K562 (cell line): ENCODE measurements at regions not wholly inside any gene's neighbourhood (a gene's known extent, or its start where the extent isn't known, plus 50 kb on each side); places are given as distances from the start of the nearest gene placed in this dataset.

Experiments
- ATAC-seq: fragments of 200-7000 bp; cut with Tn5 transposase; 3 replicates; pipeline ENCODE4 v1.9.1; 2020; ENCODE audit warnings: moderate library complexity
- BruUV-seq: library from RNA; stranded (reverse); fragments of 400-500 nt; replicated peaks from 2 replicates; lab custom pipeline; 2021; lab: Mats Ljungman, UMichigan
- CTCF ChIA-PET: fragments of 300-600 bp; formaldehyde crosslinking; extraction: SDS; loops from one replicate; lab custom pipeline; 2021; ENCODE audit warnings: low intra/inter-chr PET ratio; lab: Yijun Ruan, JAX
- POLR2A ChIA-PET: fragments of 300-600, 350-650 bp; sonication (Branson Sonifier 250); formaldehyde crosslinking; extraction: SDS; loops from one replicate; lab custom pipeline; 2021; ENCODE audit warnings: antibody characterized with exemption, inconsistent platforms; lab: Yijun Ruan, JAX
- DNase-seq, 4 experiments: peaks; one replicate each; pipeline versions ENCODE4 v3.0.0 to v3.0.0-alpha.2; 2011 to 2018; ENCODE audit warnings: low spot score in 3 of 4, mixed read lengths in 3 of 4; ENCODE audit errors: extremely low read depth in 1 of 4
- FAIRE-seq: peaks from 2 replicates; lab custom pipeline; 2011; peaks lifted over from hg19 to GRCh38; lab: Jason Lieb, UNC
- H2AFZ ChIP-seq: 2 replicates; pipeline ENCODE4 v1.6.0; 2011; ENCODE audit warnings: low read depth, low read length, control low read depth, inconsistent platforms
- H3K27ac ChIP-seq: fragments of 200-600 bp; 3 replicates; pipeline ENCODE4 v1.8.0; 2011; ENCODE audit warnings: low read depth, mild to moderate bottlenecking, control low read depth, inconsistent platforms, low read length, moderate library complexity, mixed read lengths; ENCODE audit errors: extremely low read depth
- H3K27me3 ChIP-seq, 2 experiments: fragments of 300-600 bp in 1 of 2; 2 replicates in 1 of 2; 3 replicates in 1 of 2; pipeline versions ENCODE4 v1.6.0 to v1.8.0; 2011; ENCODE audit warnings: inconsistent platforms in 2 of 2, low read length in 2 of 2, mild to moderate bottlenecking in 1 of 2, mixed read lengths in 1 of 2, moderate library complexity in 1 of 2; ENCODE audit not compliant: control insufficient read depth in 2 of 2, insufficient read depth in 2 of 2
- H3K36me3 ChIP-seq: fragments of 300-600 bp; 3 replicates; pipeline ENCODE4 v1.8.0; 2011; ENCODE audit warnings: mild to moderate bottlenecking, low read length, inconsistent platforms; ENCODE audit not compliant: control insufficient read depth, insufficient read depth
- H3K4me1 ChIP-seq, 2 experiments: fragments of 200-600 bp in 1 of 2; replicated peaks in 1 of 2; 2 replicates in 1 of 2; 3 replicates in 1 of 2; pipeline versions ENCODE4 v1.5.1 to v1.8.0; 2011; ENCODE audit warnings: inconsistent platforms in 2 of 2, low read length in 2 of 2, mild to moderate bottlenecking in 1 of 2, mixed read lengths in 1 of 2, moderate library complexity in 1 of 2; ENCODE audit not compliant: control insufficient read depth in 2 of 2, insufficient read depth in 2 of 2
- H3K4me2 ChIP-seq: 2 replicates; pipeline ENCODE4 v1.6.1; 2011; ENCODE audit warnings: low read length, control low read depth, inconsistent platforms, mixed read lengths; ENCODE audit not compliant: insufficient read depth
- H3K4me3 ChIP-seq: fragments of 200-600 bp; sonication (generic), shearing (Covaris generic); 2 replicates; pipeline ENCODE4 v1.5.1; 2016; ENCODE audit warnings: control low read depth, inconsistent platforms
- H3K79me2 ChIP-seq: fragments of 200-600 bp; 3 replicates; pipeline ENCODE4 v1.8.0; 2011; ENCODE audit warnings: low read length, inconsistent platforms; ENCODE audit not compliant: control insufficient read depth, insufficient read depth
- H3K9ac ChIP-seq, 2 experiments: 2 replicates each; pipeline versions ENCODE4 v1.6.0 to v1.6.1; 2011; ENCODE audit warnings: low read depth in 2 of 2, low read length in 2 of 2, control low read depth in 1 of 2, inconsistent platforms in 1 of 2, mild to moderate bottlenecking in 1 of 2, mixed read lengths in 1 of 2; ENCODE audit not compliant: insufficient read depth in 1 of 2
- H3K9me1 ChIP-seq: one replicate; pipeline ENCODE4 v1.6.0; 2011; ENCODE audit warnings: inconsistent platforms, mild to moderate bottlenecking, low read length, moderate library complexity; ENCODE audit not compliant: control insufficient read depth, insufficient read depth
- H3K9me3 ChIP-seq: replicated peaks from 2 replicates; pipeline ENCODE4 v1.5.1; 2011; ENCODE audit warnings: low read depth, low read length, inconsistent platforms; ENCODE audit not compliant: control insufficient read depth, insufficient read depth
- H4K20me1 ChIP-seq: replicated peaks from 2 replicates; pipeline ENCODE4 v1.6.1; 2011; ENCODE audit warnings: low read length, inconsistent platforms, mixed read lengths; ENCODE audit not compliant: control insufficient read depth, insufficient read depth
- CBX8 ChIP-seq: fragments of 200-600 bp; sonication (generic); IDR thresholded peaks from 2 replicates; pipeline ENCODE4 v1.6.1; 2012; ENCODE audit warnings: borderline replicate concordance, mixed run types, low read depth, mild to moderate bottlenecking, moderate library complexity, mixed read lengths, low read length, control low read depth, inconsistent platforms; ENCODE audit not compliant: poor library complexity, severe bottlenecking; ENCODE audit errors: extremely low read depth
- EP300 ChIP-seq: IDR thresholded peaks from 2 replicates; pipeline ENCODE4 v1.6.1; 2012; ENCODE audit warnings: low read length, improper control_type of control experiment
- ETS2 ChIP-seq: IDR thresholded peaks from 2 replicates; pipeline ENCODE4 v1.6.1; 2016; ENCODE audit warnings: borderline replicate concordance, missing genetic modification characterization, mild to moderate bottlenecking, moderate library complexity, missing compliant biosample characterization; ENCODE audit not compliant: poor library complexity, severe bottlenecking
- HDAC1 ChIP-seq, 2 experiments: fragments of 450-650 bp; IDR thresholded peaks; 2 replicates each; pipeline ENCODE4 v1.6.1; 2016 to 2017; ENCODE audit warnings: inconsistent platforms in 1 of 2, mild to moderate bottlenecking in 1 of 2, moderate library complexity in 1 of 2
- IRF9 ChIP-seq: fragments of 450-650 bp; IDR thresholded peaks from 2 replicates; pipeline ENCODE4 v1.6.1; 2016; ENCODE audit warnings: missing biosample characterization, missing genetic modification characterization
- NCOA1 ChIP-seq: fragments of 450-650 bp; IDR thresholded peaks from 2 replicates; pipeline ENCODE4 v1.6.1; 2016; ENCODE audit warnings: low read depth
- NFIX ChIP-seq: fragments of 250-450 bp; sonication (Bioruptor Pico); IDR thresholded peaks from 2 replicates; pipeline ENCODE4 v1.4.0; 2020; ENCODE audit warnings: low read depth, mild to moderate bottlenecking, moderate library complexity
- PCBP2 ChIP-seq: fragments of 200-400 bp; formaldehyde crosslinking; IDR thresholded peaks from 2 replicates; pipeline ENCODE4 v1.6.1; 2018; ENCODE audit warnings: low read length, low read depth, mild to moderate bottlenecking, moderate library complexity; ENCODE audit not compliant: poor library complexity, severe bottlenecking
- RCOR1 ChIP-seq, 2 experiments: IDR thresholded peaks; 2 replicates each; pipeline ENCODE4 v1.6.1; 2012; ENCODE audit warnings: low read depth in 2 of 2, low read length in 2 of 2, borderline replicate concordance in 1 of 2, improper control_type of control experiment in 1 of 2
- SIX5 ChIP-seq, 2 experiments: IDR thresholded peaks; 2 replicates each; pipeline ENCODE4 v1.6.1; 2011; ENCODE audit warnings: low read length in 2 of 2, borderline replicate concordance in 1 of 2, low read depth in 1 of 2, mild to moderate bottlenecking in 1 of 2, moderate library complexity in 1 of 2; ENCODE audit not compliant: insufficient read depth in 1 of 2
- SPI1 ChIP-seq: IDR thresholded peaks from 2 replicates; pipeline ENCODE4 v1.6.1; 2011; ENCODE audit warnings: low read depth, low read length, control low read depth, borderline replicate concordance
- ZNF584 ChIP-seq: fragments of 200-800 bp; sonication (Bioruptor generic); IDR thresholded peaks from 2 replicates; pipeline ENCODE4 v1.6.1; 2016; ENCODE audit warnings: low read depth, mild to moderate bottlenecking, missing genetic modification characterization, missing compliant biosample characterization
- ZNF655 ChIP-seq: fragments of 250-450 bp; sonication (Bioruptor Pico); IDR thresholded peaks from 2 replicates; pipeline ENCODE4 v1.5.0; 2021
- WGBS: fragments of 100-300 bp; shearing (Covaris generic); methylation state at CpG from one replicate; pipeline ENCODE4 v1.1.6; 2016; ENCODE audit warnings: low coverage, mixed read lengths; ENCODE audit not compliant: insufficient coverage; ENCODE audit errors: missing lambda C conversion rate; 5-methylcytosine and 5-hydroxymethylcytosine counted together
- in situ Hi-C: fragments of 300-500 bp; cut with MboI; formaldehyde crosslinking; loops from 4 replicates; pipeline ENCODE4 v1.15.0; 2018; ENCODE audit warnings: inconsistent platforms, mixed read lengths
- intact Hi-C: fragments of 100-400 bp; cut with micrococcal nuclease; formaldehyde crosslinking; loops from 2 replicates; pipeline ENCODE4 v1.14.2; 2022
- TF ChIP-seq, protein P1 (sequence below): fragments of 450-650 bp; conservative IDR thresholded peaks from 2 replicates; pipeline ENCODE4 v1.6.1; 2016; ENCODE audit warnings: missing genetic modification characterization, low read depth, mild to moderate bottlenecking, missing compliant biosample characterization, moderate library complexity
- TF ChIP-seq, protein P2 (sequence below), 2 experiments: fragments of 250-450 bp in 1 of 2; fragments of 450-650 bp in 1 of 2; sonication (Bioruptor Pico) in 1 of 2; IDR thresholded peaks; 2 replicates each; pipeline versions ENCODE4 v1.6.1 to v1.8.0; 2016 to 2021; ENCODE audit warnings: mild to moderate bottlenecking in 2 of 2, moderate library complexity in 2 of 2, missing compliant biosample characterization in 1 of 2, missing genetic modification characterization in 1 of 2
- TF ChIP-seq, protein P3 (sequence below): fragments of 200-800 bp; sonication (Bioruptor generic); IDR thresholded peaks from 2 replicates; pipeline ENCODE4 v1.6.1; 2017; ENCODE audit warnings: missing genetic modification characterization, missing compliant biosample characterization

- H3K4me1 ChIP-seq = peaks cover 3 to 86% of the 10 kb centered on the region in 2 experiments; a peak in 4 of 5 replicates
- ATAC-seq (no peak), DNase-seq (no peak), FAIRE-seq (no peak)
- peaks cover 3% of the 10 kb centered on the region for H3K9me1 ChIP-seq
- no peaks in the 10 kb centered on the region for H3K36me3 ChIP-seq
- H3K4me2 ChIP-seq = no peak overlapping the region
- H3K79me2 ChIP-seq = no peaks in the 10 kb centered on the region
- 25% methylated on average over 7 of the region's 8 CpGs for WGBS
- in situ Hi-C loops (no loop called here), intact Hi-C loops (no loop called here)
- ChIA-PET POLR2A (interaction anchor here (0.5 to 1.4 kb wide), 5 partner anchors 14 to 252 kb away, joined by 3 to 5 read pairs (median 3); no protein-coding TSS in a partner anchor), CTCF (no interaction called here)
- H3K4me3 ChIP-seq = no peak overlapping the region
- BruUV-seq = no TSS peak
- no peaks in the 10 kb centered on the region for H3K9me3 ChIP-seq
- H2AFZ ChIP-seq = no peak overlapping the region
- peak overlapping the region in 1 of 2 experiments; percentile 64; a peak in 2 of 4 replicates for H3K9ac ChIP-seq
- peaks cover 22% of the 10 kb centered on the region; the same call in 1 of the 2 replicates for H4K20me1 ChIP-seq
- H3K27ac ChIP-seq = no peak overlapping the region
- peaks cover 47 to 94% of the 10 kb centered on the region in 2 experiments for H3K27me3 ChIP-seq
- TF ChIP-seq HDAC1 (IDR thresholded peaks at IDR 0.05) = no peak
- TF ChIP-seq IRF9 (tag) = no peak
- TF ChIP-seq EP300 = no peak
- no peak for TF ChIP-seq ZNF584 (CRISPR knock-in tag)
- TF ChIP-seq PCBP2 = no peak
- TF ChIP-seq ETS2 (tag) = no peak
- TF ChIP-seq ZNF655 = no peak
- TF ChIP-seq, protein P1, sequence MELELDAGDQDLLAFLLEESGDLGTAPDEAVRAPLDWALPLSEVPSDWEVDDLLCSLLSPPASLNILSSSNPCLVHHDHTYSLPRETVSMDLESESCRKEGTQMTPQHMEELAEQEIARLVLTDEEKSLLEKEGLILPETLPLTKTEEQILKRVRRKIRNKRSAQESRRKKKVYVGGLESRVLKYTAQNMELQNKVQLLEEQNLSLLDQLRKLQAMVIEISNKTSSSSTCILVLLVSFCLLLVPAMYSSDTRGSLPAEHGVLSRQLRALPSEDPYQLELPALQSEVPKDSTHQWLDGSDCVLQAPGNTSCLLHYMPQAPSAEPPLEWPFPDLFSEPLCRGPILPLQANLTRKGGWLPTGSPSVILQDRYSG (tag) = no peak
- no peak for TF ChIP-seq NFIX (CRISPR knock-in tag)
- no peak for TF ChIP-seq CBX8
- TF ChIP-seq SIX5 (IDR thresholded peaks at IDR 0.05; ENCODE audit: borderline replicate concordance in 1 of 2, insufficient read depth in 1 of 2, low read depth in 1 of 2, low read length in 2 of 2) = no peak
- TF ChIP-seq, protein P2, sequence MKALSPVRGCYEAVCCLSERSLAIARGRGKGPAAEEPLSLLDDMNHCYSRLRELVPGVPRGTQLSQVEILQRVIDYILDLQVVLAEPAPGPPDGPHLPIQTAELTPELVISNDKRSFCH (CRISPR knock-in tag; IDR thresholded peaks at IDR 0.05) = no peak
- TF ChIP-seq, protein P2 (tag; IDR thresholded peaks at IDR 0.05) = no peak
- TF ChIP-seq, protein P3, sequence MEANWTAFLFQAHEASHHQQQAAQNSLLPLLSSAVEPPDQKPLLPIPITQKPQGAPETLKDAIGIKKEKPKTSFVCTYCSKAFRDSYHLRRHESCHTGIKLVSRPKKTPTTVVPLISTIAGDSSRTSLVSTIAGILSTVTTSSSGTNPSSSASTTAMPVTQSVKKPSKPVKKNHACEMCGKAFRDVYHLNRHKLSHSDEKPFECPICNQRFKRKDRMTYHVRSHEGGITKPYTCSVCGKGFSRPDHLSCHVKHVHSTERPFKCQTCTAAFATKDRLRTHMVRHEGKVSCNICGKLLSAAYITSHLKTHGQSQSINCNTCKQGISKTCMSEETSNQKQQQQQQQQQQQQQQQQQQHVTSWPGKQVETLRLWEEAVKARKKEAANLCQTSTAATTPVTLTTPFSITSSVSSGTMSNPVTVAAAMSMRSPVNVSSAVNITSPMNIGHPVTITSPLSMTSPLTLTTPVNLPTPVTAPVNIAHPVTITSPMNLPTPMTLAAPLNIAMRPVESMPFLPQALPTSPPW (CRISPR knock-in tag) = no peak
- no peak for TF ChIP-seq RCOR1 (IDR thresholded peaks at IDR 0.05; ENCODE audit: borderline replicate concordance in 1 of 2, low read depth in 2 of 2, low read length in 2 of 2)
- TF ChIP-seq NCOA1 = no peak
- no peak for TF ChIP-seq SPI1
These were observed 53.3 kb upstream of the ACSF3 start for GRCh38 chr16:89040391-89040790.
